Activated CD4-positive, alpha-beta T cell treated with anti-CD3 and anti-CD28 coated beads for 1 hour (primary cell): ENCODE measurements at regions not wholly inside any gene's neighbourhood (a gene's known extent, or its start where the extent isn't known, plus 50 kb on each side); places are given as distances from the start of the nearest gene placed in this dataset.

Experiments
- DNase-seq: peaks from one replicate; pipeline ENCODE4 v3.0.0-alpha.2; 2020

DNA sequence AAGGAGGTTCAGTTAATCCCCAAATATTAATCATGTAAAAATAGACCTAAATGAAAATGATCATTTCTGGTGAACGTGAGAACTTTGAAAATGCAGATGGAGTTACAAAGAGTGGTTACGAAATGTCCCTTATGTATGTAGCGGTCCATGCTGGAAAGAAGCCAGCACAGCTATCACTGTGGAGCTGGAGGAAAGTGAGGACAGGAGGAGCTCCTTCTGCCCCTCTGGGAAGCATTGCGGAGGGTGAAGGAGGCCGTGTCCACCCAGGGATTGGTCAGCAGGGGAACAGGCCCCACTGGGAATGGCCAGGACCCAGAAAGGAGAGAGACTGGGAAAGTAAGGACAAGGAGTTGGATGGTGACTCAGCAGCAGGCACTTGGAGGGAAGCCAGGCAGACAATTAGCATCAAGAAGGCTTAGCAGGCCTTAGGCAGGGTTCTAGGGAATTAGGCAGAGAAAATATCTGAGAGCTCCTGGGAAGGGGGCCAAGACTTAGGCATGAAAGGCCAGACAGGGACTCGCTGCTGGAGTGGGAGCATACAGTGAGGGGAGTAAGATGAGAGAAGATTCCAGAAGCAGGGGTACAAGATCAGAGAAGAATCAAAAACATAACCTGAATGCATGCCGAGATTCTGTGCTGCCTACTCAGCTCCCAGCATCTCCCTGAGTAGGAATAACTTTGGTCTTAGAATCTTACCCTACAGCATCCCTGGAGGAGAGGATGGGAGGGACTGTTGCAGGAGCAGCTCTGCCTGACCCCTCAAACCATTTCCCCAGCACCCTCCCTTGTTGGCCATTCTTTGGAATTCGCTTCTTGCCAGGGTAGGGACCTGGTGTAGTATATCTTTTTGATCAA is 171.0 kb upstream of the UMPS start:
- no peak for DNase-seq

DNA sequence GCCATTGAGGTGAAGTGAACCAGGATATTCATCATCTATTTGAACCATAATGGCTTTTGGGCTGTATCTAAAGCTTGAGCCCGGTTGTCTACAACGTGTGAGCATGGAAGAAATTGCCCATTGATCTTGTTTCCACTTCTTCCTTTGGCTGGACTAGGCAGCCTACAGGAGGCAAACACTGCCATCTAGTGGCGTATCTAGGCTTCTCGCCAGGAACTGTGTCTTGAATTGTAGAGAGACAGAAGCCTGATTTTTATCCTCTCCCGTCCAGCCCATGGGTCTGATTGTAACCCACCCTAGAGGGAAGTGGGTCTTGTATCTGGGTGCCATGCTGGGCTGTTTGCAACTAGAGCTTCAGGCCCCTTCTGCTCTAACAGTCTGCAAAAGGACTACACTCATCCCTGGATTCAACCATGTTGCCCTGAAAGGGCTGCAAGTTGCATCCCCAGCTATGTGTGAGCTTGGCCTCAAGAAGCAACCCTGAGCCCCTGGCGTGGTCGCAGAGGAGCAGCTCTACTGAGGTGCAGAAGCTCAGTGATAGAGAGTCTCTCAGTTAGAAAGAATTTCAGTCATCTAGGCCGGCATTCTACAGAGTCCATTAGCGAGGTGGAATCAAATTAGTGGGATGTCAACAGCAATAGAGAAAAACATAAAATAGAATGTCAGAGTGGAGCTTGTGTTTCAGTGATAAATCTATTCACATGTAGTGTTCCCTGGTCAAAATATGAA is 170.2 kb upstream of the UMPS start:
- DNase-seq, result peak; percentile 24

DNA sequence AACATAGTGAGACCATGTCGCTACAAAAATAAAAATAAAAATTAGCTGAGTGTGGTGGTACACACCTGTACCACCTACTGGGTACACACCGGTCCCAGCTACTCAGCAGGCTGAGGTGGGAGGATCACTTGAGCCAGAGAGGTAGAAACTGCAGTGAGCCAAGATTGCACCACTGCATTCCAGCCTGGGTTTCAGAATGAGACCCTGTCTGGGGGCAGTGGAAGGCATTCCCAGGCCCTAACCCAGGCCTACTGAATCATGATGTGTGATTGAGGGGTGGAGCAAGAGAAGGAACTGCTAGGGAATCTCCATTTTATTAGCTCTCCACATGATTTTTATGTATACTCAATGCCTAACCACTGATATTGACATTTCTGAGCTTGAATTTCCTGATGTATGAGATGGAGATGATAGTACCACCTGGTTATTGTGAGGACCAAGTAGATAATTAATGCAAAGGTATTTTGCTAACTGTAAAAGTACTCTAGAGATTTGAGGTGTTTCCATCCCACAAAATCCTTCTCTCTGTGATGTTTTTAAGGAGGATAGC is 169.5 kb upstream of the UMPS start:
- DNase-seq, result no peak

DNA sequence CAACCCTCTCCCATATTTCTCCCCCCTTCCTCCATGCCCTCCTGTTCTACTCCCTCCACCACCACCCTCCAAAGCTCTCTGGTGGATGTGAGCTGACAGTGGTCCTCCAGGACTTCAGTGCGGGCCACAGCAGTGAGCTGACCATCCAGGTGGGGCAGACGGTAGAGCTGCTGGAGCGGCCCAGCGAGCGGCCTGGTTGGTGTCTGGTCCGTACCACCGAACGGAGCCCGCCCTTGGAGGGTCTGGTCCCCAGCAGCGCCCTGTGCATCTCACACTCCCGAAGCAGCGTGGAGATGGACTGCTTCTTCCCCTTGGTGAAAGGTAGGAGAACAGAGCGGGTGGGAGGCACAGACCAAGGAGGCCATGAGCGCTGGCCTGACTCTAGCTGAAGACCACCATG is 167.5 kb upstream of the UMPS start:
- DNase-seq, result no peak

- no peak for DNase-seq
Observed at GRCh38 chr3:124563376-124563775, 166.9 kb upstream of the UMPS start.

- DNase-seq, result peak; percentile 19
Observed at GRCh38 chr3:124565013-124565412, 165.2 kb upstream of the UMPS start.

DNA sequence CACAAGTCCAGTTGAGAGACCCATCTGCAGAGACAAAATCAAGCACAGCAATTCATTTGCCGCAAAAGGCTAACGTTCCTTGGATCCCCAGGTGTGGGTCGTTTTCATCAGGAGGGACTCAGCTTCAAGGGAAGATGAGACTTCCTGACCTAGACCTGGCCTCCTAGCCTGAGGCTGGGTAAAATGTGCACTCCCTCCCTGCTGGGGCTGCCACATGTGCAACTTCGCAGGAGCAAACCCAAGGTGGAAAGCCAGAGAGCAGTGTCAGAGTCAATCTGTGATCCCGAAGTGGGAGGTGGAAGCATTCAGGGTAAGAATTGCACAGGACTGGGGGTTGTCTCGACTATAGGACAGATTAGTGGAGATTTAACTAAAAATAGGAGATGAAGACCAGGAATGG is 164.7 kb upstream of the UMPS start:
- no peak for DNase-seq

- DNase-seq, result no peak
Observed at GRCh38 chr3:124566701-124567100, 163.6 kb upstream of the UMPS start.

GRCh38 chr3:124567179-124567578 is 163.1 kb upstream of the UMPS start:
- DNase-seq, result no peak

- no peak for DNase-seq
Observed at GRCh38 chr3:124569761-124570160, 160.5 kb upstream of the UMPS start.

DNA sequence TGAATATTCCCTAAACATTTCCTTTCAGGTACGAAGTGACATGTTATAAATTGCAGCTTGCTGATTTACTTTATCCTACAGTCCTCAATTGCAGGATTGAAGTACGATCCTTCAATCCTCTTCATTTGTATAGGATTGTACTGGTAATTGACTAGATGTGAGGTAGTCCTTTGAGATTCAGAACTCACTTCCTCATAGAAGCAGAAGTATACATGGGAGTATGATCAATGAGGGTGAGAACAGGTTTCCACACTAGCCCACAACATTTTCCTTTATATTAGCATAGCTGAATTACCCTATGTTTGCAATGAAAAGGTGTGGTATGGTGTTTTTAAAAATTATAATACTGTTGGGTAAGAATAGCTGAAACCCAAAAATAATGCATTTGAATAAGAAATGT is 160.0 kb upstream of the UMPS start:
- DNase-seq, result no peak

GRCh38 chr3:124572851-124573405 is 157.3 kb upstream of the UMPS start:
- no peak for DNase-seq

DNA sequence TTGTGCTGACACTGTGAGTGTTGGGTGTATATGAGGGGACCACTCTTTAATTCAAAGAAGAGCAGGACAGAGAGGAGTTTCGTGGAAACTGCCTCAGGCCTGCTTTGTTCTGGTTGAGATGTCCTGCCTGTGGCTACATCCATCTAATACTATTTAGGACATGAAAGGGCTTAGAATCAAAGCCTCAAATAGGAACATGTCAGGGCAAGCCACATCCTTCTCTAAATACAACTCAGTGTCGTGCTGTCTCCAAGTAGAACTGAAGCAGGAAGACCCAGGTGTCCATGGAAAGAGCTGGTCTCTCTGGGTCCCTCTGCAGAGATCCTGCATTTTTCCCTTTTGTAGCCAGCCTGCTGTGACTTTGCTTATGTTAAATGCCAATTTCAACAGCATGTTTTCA is 156.2 kb upstream of the UMPS start:
- DNase-seq, result no peak

GRCh38 chr3:124576565-124577493 is 153.4 kb upstream of the UMPS start:
- no peak for DNase-seq

- DNase-seq, result no peak
Observed at GRCh38 chr3:124577494-124578167, 152.6 kb upstream of the UMPS start.

GRCh38 chr3:124579641-124580040 is 150.6 kb upstream of the UMPS start:
- DNase-seq, result no peak

DNA sequence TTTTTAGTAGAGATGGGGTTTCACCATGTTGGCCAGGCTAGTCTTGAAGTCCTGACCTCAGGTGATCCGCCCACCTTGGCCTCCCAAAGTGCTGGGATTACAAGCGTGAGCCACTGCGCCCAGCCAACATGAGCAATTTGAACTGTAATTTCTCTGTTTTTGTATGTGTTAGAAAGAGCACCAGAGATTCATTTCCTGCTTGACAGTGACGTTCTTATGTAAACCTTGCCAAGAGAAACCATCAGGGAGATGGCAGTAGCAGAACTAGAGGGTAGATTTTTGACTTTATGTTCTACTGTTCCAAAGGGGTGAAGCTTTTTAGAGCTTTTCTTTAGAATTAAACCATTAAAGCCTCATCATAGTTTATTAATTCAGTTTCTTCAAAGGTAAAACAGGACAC is 148.1 kb upstream of the UMPS start:
- DNase-seq, result no peak

GRCh38 chr3:124582621-124583395 is 147.4 kb upstream of the UMPS start:
- no peak for DNase-seq

- DNase-seq, result no peak
Observed at GRCh38 chr3:124584245-124584551, 146.1 kb upstream of the UMPS start.

DNA sequence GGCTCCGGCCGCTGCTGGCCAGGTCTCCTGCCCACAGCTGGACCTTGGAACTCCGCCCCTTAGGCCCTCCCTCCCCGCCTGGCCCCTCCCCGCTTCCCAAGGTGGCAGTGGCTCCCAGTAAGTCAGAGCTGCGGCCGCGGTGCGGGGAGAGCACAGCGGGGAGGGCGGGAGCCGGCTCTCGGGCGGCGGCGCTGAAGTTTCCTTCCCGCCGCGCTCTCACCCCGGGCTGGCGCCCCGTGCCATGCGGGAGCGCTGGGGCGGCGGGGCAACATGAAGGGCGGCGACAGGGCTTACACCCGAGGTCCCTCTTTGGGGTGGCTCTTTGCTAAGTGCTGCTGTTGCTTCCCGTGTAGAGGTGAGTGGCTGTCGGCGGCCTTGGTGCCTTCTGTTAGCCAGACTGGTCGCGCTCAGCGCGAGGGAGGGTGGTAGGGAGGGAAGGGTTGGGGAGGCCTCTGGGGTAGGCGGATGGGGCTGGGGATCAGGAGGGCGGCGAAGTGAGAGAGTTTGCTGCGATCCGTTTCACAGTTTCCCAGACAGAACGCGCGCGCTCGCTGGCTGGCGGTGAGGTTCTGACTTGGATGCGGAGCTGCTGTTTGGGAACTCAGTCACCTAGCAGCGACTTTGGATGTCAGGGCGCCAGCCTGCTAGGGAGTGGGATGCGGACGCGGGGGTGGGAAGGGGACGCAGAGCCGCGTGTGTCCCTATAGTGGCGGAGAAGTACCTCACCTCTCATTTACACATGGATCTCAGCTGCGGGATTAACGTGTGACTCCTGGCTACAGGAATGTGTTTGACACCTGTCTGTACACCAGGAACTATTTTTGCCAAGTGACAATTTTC is 145.5 kb upstream of the UMPS start:
- DNase-seq, result no peak
